Adipocyte (in vitro differentiated cells): ENCODE measurements at regions not wholly inside any gene's neighbourhood (a gene's known extent, or its start where the extent isn't known, plus 50 kb on each side); places are given as distances from the start of the nearest gene placed in this dataset.

Source experiments
- DNase-seq: peaks from one replicate; pipeline ENCODE4 v3.0.0-alpha.2; 2015; ENCODE audit warnings: low read depth
- H3K27me3 ChIP-seq: replicated peaks from 2 replicates; pipeline ENCODE4 v1.7.0; 2013; ENCODE audit warnings: mild to moderate bottlenecking, low read length, moderate library complexity; ENCODE audit not compliant: control insufficient read depth, insufficient read depth
- H3K36me3 ChIP-seq: 2 replicates; pipeline ENCODE4 v1.7.0; 2013; ENCODE audit warnings: low read length, mild to moderate bottlenecking, moderate library complexity; ENCODE audit not compliant: control insufficient read depth, insufficient read depth, severe bottlenecking
- H3K4me1 ChIP-seq: 2 replicates; pipeline ENCODE4 v1.7.0; 2013; ENCODE audit warnings: mild to moderate bottlenecking, low read length, moderate library complexity; ENCODE audit not compliant: control insufficient read depth, insufficient read depth
- H3K4me3 ChIP-seq: 2 replicates; pipeline ENCODE4 v1.7.0; 2013; ENCODE audit warnings: mild to moderate bottlenecking, low read length, moderate library complexity
- H3K9ac ChIP-seq: 2 replicates; pipeline ENCODE4 v1.7.0; 2013; ENCODE audit warnings: mild to moderate bottlenecking, low read length, moderate library complexity
- H3K9me3 ChIP-seq: 2 replicates; pipeline ENCODE4 v1.7.0; 2013; ENCODE audit warnings: mild to moderate bottlenecking, low read length, moderate library complexity; ENCODE audit not compliant: control insufficient read depth

GRCh38 chr2:176691471-176691870 is 422.2 kb downstream of the MTX2 start:
- H3K9ac ChIP-seq: no peak overlapping the region
- H3K36me3 ChIP-seq: no peaks in the 10 kb centered on the region
- DNase-seq: no peak
- H3K27me3 ChIP-seq: no peaks in the 10 kb centered on the region
- H3K4me3 ChIP-seq: no peak overlapping the region
- H3K9me3 ChIP-seq: no peaks in the 10 kb centered on the region
- peaks cover 16% of the 10 kb centered on the region for H3K4me1 ChIP-seq

- Histone ChIP-seq H3K9ac (no peak overlapping the region), H3K4me1 (peaks cover 16% of the 10 kb centered on the region)
These were observed 423.3 kb downstream of the MTX2 start for GRCh38 chr2:176692533-176692932.

GRCh38 chr2:176699098-176699497 is 429.9 kb downstream of the MTX2 start:
- Histone ChIP-seq H3K27me3 (no peaks in the 10 kb centered on the region), H3K9ac (no peak overlapping the region), H3K4me1 (peaks cover 2% of the 10 kb centered on the region), H3K4me3 (no peak overlapping the region), H3K9me3 (no peaks in the 10 kb centered on the region), H3K36me3 (no peaks in the 10 kb centered on the region)
- DNase-seq: no peak

More at GRCh38 chr2:176692533-176692932, 423.3 kb downstream of the MTX2 start:
- H3K4me3 ChIP-seq: no peak overlapping the region
- no peaks in the 10 kb centered on the region for H3K27me3 ChIP-seq
- no peaks in the 10 kb centered on the region for H3K9me3 ChIP-seq
- DNase-seq: no peak
- H3K36me3 ChIP-seq: no peaks in the 10 kb centered on the region

- H3K36me3 ChIP-seq: no peaks in the 10 kb centered on the region
- H3K27me3 ChIP-seq: no peaks in the 10 kb centered on the region
- no peak overlapping the region for H3K9ac ChIP-seq
- DNase-seq: no peak
- no peak overlapping the region for H3K4me3 ChIP-seq
- no peaks in the 10 kb centered on the region for H3K9me3 ChIP-seq
- peaks cover 7% of the 10 kb centered on the region for H3K4me1 ChIP-seq
These were observed 430.4 kb downstream of the MTX2 start for GRCh38 chr2:176699644-176700043.

GRCh38 chr2:176702131-176702530 is 432.9 kb downstream of the MTX2 start:
- Histone ChIP-seq H3K4me1 (peaks cover 8% of the 10 kb centered on the region), H3K4me3 (no peak overlapping the region), H3K36me3 (no peaks in the 10 kb centered on the region), H3K9ac (no peak overlapping the region), H3K9me3 (no peaks in the 10 kb centered on the region), H3K27me3 (no peaks in the 10 kb centered on the region)
- no peak for DNase-seq

- Histone ChIP-seq H3K9ac (no peak overlapping the region), H3K36me3 (no peaks in the 10 kb centered on the region), H3K9me3 (no peaks in the 10 kb centered on the region), H3K27me3 (no peaks in the 10 kb centered on the region), H3K4me1 (peaks cover 8% of the 10 kb centered on the region), H3K4me3 (no peak overlapping the region)
- DNase-seq: no peak
These were observed 435.1 kb downstream of the MTX2 start for GRCh38 chr2:176704282-176704858.

- Histone ChIP-seq H3K9ac (no peak overlapping the region), H3K4me1 (peaks cover 4% of the 10 kb centered on the region), H3K36me3 (no peaks in the 10 kb centered on the region), H3K4me3 (no peak overlapping the region), H3K9me3 (no peaks in the 10 kb centered on the region), H3K27me3 (no peaks in the 10 kb centered on the region)
- DNase-seq: no peak
These were observed 440.1 kb downstream of the MTX2 start for GRCh38 chr2:176709149-176709951.

- Histone ChIP-seq H3K4me1 (no peaks in the 10 kb centered on the region), H3K27me3 (no peaks in the 10 kb centered on the region), H3K9me3 (no peaks in the 10 kb centered on the region), H3K4me3 (no peak overlapping the region), H3K36me3 (no peaks in the 10 kb centered on the region), H3K9ac (no peak overlapping the region)
- no peak for DNase-seq
These were observed 440.7 kb downstream of the MTX2 start for GRCh38 chr2:176709991-176710390.

GRCh38 chr2:176710657-176711186 is 441.5 kb downstream of the MTX2 start:
- H3K4me3 ChIP-seq: no peak overlapping the region
- H3K27me3 ChIP-seq: no peaks in the 10 kb centered on the region
- H3K9ac ChIP-seq: no peak overlapping the region
- no peaks in the 10 kb centered on the region for H3K4me1 ChIP-seq
- no peaks in the 10 kb centered on the region for H3K36me3 ChIP-seq
- no peaks in the 10 kb centered on the region for H3K9me3 ChIP-seq
- no peak for DNase-seq

- no peak for DNase-seq
- H3K9ac ChIP-seq: no peak overlapping the region
- H3K27me3 ChIP-seq: no peaks in the 10 kb centered on the region
- no peaks in the 10 kb centered on the region for H3K36me3 ChIP-seq
- peaks cover 17% of the 10 kb centered on the region for H3K4me1 ChIP-seq
- no peak overlapping the region for H3K4me3 ChIP-seq
- H3K9me3 ChIP-seq: no peaks in the 10 kb centered on the region
These were observed 456.8 kb downstream of the MTX2 start for GRCh38 chr2:176725873-176726645.

GRCh38 chr2:176727696-176728095 is 458.5 kb downstream of the MTX2 start:
- H3K36me3 ChIP-seq: no peaks in the 10 kb centered on the region
- no peaks in the 10 kb centered on the region for H3K9me3 ChIP-seq
- no peak overlapping the region for H3K4me3 ChIP-seq
- H3K9ac ChIP-seq: no peak overlapping the region
- no peak for DNase-seq
- H3K4me1 ChIP-seq: peaks cover 17% of the 10 kb centered on the region
- no peaks in the 10 kb centered on the region for H3K27me3 ChIP-seq
